HG02571 (cell line): ENCODE measurements at regions not wholly inside any gene's neighbourhood (a gene's known extent, or its start where the extent isn't known, plus 50 kb on each side); places are given as distances from the start of the nearest gene placed in this dataset.

Source experiments
- ATAC-seq: cut with Tn5 transposase; IDR thresholded peaks from one replicate; pipeline ENCODE4 v1.9.1; 2021; ENCODE audit warnings: mild to moderate bottlenecking, moderate library complexity; ENCODE audit not compliant: unreplicated experiment

DNA sequence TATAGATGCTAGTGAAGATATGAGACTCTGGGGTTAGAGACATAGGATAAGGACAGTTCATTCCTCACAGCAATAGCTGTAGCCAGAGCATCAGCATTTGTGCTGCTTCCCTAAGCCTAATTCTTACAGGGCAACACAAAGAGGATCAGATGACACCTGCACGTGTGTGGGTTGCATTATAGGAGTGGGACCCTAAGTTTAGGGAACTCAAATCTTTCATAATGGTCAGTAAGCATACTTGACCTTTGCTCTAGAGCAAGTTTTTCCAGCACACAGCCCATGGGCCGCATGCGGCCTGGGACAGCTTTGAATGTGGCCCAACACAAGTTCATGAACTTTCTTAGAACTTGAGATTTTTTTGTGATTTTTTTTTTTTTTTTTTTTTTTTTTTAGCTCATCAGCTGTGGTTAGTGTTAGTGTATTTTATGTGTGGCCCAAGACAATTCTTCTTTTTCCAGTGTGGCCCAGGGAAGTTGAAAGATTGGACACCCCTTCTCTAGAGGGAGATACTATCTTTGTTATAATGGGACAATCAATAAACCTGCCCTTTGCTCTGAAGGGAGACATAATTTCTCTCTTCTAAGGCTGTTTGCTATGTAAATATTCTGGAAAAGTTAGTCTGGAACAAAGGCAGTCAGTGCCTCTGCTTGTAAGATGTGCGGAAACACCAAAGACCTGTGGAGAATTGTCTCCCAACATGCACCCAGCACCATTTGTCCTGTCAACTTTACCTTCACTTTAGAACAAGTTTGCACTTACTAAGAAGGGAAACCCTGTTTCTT, 650.2 kb downstream of the ZNF674 start:
- ATAC-seq: no peak

DNA sequence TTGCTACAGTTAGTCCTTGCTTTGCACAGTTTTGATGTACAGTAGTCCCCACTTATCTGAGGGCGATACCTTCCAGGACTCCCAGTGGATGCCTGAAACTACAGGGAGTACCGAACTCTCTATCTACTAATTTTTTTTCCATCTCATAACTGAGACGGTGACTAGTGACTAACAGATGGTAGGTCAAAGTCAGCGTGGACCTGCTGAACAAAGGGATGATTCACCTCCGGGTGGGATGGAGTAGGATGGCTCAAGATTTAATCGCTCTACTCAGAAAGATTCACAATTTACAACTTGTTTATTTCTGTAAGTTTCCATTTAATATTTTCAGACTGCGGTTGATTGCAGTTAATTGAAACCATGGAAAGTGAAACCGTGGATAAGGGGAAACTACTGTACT, 655.8 kb downstream of the ZNF674 start:
- no peak for ATAC-seq

DNA sequence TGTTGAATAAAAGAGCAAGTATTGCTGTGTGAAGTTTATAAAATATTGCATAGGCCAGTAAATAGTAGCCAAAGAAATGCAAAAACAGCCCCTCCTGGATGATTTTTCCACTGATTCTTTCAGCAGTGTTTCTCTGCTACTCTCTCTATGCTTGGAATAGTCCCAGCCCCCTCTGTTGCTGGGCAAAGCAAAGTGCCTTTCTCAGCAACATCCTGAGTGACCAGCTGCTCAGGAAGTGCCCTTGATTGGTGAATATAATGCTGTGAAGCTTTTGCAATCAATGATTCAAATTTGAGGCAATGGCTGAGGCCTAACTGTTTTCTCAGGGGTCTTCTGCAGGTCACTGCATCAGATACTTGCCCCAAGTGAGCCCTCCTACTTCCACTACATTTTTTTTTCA, 656.7 kb downstream of the ZNF674 start:
- no peak for ATAC-seq

DNA sequence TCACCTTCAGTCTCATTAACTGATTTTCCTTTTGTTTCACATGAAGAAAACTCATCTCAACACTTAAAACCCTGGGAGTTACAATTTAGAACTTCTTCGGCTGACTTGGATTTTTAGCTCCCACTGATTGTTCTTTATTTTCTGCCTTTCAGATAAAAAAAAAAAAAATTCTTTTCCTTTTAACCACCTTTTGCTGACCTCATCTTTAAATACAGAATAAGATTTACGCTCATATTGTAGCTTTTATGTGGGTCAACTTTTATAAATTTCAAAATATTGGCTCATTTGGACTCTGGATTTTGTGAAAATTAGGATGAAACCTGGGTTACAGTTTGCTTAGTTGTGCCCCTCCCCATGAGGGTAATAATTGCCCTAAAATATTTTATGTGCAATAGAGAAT, 659.3 kb downstream of the ZNF674 start:
- no peak for ATAC-seq

DNA sequence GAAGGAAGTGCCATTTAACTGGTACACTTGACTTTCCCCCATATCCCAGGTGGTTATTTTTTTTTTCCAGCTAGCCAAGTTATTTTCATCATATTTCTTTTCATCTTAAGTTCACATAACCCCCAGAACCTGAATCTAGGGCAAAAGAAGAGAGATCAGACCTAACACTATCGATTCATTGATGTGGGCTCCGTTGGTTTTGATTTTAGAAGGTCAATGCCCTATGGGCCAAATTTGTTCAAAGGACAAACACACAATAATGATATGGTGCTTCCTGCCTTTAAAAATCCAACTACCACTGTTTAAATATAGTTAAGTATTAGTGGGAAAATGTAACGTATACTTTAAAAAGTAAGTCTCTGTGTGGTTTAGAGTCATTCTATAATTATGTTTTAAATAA, 665.7 kb downstream of the ZNF674 start:
- no peak for ATAC-seq

DNA sequence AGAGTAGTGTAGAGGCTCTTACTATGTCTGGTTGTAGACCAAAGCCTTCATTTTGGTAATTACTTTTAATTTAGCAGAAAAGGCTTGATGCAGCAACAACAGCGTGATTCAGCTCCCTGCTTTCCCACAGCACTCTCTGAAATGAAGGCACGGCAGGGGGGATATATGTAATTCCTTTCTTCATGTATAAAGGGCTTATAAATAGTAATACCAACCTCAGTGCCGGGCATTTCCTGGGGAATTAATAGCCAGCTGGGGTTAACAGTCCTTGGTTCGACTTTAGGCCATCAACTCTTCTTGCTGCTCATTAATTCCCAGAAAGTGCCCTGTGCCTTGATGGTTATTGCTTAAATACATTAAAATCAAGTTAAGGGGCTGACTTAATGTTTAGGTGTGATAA, 669.0 kb downstream of the ZNF674 start:
- no peak for ATAC-seq

DNA sequence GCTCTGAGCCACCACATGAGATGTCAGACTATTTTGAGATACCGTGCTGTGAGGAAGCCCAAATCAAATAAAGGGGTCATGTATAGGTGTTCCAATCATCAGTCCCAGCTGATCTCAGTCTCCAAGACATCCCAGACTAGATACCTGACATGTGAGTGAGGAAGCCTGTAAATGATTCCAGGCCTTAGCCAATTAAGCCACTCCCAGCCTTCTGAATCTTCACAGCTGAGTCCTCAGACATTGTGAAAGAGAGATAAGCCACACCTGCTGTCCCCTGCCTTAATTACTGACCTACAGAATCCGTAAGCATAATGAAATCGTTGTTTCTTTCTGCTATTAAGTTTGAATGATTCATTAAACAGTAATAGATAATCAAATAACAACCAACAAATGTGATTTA, 671.4 kb downstream of the ZNF674 start:
- no peak for ATAC-seq

DNA sequence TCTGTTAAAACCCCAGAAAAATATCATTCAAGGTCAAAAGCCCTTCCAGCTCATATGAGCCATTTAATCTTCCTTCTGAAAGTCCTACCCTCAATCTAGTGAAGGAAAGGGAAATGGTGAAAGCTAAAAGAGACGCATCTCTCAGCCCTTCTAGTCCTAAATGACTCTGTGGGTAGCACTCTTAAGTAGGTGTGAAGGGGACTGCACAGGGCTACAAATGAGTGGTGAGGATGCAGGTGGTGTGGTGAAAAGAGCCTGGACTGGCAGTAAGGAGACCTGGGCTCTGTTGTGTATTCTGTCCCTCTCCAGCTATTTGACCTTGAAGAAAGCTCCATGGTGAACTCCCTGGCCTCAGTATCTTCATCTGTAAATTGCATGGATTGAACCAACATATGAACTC, 671.8 kb upstream of the DIPK2B start:
- no peak for ATAC-seq

DNA sequence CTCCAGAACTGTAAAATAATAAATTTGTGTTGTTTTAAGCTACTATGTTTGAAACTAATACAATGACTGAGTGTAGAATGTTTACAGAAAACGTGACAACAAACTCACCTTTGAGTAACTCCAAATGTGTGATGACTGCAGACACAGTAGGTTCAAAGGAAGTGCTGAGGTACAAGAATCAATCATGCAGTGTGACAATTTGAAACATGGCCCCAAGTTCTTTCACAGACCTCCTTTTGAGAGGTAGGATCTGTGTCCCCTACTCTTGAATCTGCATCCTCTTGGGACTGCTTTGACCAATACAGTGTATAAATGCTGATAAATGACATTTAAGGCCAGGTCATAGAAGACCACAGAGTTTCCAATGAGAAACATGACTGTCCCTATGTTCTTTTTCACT, 667.7 kb upstream of the DIPK2B start:
- ATAC-seq: no peak

DNA sequence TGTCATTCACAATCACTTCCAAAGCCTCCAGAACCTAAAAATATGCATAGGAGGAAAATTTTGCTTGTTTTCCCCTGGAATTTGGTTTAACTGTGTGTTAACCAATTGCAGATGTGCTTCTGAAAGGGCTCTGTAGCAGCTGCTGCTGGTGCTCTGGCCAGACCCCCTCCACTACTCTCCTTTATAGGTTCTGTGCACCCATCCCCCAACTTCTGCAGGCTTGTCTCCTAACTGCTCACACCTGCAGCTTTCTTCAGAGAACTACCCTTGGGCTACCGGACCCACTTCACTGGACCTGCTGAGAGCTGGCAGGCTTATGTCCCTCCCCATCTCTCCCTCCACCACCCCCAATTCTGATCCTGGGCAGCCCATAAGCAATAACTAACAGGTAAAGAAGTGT, 662.1 kb upstream of the DIPK2B start:
- no peak for ATAC-seq

DNA sequence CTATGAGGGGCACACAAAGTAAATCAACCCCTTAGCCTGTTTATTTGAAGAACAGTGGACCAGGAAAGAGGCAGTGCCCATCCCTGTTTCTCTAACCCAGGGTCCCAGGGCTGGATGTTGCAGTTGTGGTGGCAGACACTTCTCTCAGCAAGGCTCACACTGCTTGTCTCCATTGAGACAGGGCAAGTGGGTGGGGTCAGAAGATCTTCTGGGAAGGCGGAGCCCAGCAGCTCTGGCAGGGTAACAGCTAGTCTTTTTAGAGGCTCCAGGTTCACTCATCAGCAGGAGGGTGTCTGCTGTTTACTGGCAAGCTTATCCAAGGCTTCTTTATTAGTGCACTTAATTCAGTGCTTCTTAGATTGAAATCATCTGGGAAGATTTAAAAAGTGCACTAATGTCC, 659.8 kb upstream of the DIPK2B start:
- ATAC-seq: no peak

DNA sequence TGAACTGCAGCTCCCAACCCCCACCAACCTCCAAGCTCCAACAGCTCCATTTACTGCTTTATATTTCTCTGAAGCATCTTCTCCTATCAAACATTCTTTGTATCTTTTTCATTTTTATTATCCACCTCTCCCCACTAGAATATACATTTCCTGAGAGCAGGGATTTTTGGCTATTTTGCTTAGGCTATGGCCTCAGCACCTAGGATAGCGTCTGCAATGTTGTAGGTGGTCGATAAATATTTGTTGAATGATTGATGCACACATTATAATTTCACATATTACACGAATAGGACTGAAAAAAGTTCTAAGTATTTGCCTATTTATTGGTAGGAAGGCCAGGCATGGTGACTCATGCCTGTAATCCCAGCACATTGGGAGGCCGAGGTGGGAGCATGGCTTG, 658.7 kb upstream of the DIPK2B start:
- ATAC-seq: no peak

DNA sequence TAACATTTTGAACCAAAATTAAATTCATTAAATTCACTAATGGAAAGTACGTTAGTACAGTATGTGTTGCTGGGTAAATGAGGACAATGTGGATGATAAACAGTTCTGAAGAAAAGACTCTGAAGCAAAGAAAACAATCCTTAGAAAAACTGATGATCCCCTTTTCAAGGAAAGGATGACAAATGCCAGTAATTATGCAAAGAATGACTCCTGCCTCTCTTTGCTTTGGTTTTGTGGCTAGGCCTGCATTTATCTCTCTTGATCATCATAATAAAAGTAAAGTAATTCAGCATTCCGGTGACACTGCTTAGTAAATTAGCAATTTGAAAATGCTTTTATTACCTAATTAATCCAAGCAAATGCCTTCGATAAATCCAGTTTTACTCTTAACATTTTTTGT, 652.2 kb upstream of the DIPK2B start:
- no peak for ATAC-seq

DNA sequence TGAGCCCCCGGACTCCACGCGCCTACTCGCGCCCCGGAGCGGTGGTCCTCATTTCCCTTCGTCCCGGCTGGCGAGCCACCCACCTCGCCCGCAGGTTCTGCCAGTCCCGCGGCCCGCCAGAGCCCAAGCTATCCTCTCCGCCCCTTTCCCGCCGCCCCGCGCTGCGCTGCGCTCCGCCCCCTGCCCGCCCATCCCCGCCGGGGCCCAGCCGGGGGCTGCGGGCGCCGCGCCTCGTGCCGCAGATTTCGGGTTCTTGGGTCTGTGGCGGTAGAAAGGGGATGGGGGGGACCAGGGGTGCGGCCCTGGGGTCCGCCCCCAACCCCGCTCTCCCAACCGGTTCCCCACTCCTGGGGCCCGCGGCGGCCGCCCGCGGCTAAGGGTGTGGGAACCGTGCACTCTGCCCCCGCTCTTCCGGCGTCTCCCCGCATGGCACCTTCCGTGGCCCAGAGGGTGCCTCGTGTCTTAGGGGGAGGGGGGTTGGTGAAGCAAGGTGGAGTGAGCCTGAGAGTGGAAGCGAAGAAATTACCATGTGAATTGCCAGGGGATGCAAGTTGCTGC, 650.8 kb upstream of the DIPK2B start:
- ATAC-seq: no peak

DNA sequence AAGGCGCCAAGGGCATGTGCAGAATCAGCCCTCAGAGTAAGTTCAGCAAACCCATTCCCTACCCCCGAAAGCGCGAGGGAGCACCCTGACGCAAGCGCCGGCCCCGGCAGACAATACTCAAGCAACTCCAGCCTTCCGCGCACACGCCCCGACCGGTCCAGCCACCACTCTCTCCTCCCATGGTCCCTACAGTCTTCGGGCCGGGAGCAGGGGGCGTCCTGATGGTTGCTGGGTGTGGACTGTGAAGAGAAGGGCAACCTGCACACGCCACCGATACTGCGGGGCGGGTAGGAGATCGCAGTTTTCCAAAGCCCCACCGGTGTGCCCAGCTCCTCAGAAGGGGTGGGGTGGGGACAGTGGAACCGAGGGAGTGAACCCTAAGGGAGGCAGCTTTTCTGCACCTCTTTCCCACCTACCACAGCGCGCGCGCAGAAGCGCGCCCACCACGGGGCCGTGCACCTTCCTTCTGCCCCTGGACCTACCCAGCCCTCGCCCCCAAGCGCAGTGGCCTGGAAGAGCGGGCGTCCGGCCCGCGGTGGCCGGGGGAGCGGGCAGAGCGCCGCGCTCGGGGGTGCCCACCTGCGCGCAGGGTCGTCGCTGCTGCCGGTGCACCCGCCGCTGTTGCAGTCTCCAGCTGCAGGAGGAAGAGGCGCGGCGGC, 650.2 kb upstream of the DIPK2B start:
- ATAC-seq: no peak

DNA sequence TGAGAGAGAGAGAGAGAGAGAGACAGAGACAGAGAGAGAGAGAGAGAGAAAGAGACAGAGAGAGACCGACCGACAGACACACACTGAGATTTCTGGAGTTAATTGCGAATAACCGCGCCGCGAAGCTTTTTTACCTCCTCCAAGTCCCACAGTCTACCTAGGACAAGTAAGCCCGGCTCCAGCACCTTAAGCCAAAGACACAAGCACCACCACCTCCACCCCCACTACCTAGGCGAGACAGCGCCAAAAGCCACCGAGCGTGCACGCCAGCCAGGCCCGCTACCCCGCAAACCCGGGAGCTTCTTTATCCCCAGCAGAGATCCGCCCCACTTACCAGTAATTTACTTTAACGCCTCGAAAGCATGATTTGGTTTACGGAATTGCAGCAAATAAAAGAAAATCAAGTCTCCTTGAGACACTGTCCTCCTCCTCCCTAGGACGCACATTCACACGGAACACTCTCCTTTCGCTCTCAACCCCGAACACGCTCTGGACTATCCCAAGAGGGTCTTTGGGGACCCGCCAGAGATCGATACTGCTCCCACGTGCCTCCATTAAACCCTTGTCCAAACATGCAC, 649.6 kb upstream of the DIPK2B start:
- no peak for ATAC-seq

DNA sequence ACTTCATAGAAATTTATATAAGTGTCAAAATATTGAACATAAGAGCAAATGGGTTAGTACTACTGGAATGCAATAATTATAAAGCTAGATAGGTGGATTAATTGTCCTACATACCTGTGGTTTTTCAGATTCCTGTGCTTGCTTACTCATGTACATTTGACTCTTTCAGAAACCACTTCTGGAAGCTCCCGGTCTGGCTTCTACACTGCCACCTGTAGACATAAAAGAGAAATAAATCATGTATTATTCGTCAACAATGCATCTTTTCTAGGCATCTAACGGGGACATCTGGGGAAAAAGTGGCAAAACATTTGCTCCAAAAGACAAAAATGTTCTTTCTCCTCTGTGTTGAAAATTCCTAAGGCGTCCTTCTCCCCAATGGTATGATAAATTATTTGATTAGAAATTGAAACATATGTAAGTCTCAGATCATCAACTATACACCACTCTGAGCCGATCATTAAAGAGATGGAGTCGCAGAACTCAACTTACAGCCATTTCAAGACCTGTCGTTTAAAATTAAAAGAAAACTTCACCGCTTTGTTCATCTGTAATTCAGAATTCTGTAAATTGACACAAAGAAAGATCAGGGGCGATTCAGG, 648.7 kb upstream of the DIPK2B start:
- no peak for ATAC-seq

DNA sequence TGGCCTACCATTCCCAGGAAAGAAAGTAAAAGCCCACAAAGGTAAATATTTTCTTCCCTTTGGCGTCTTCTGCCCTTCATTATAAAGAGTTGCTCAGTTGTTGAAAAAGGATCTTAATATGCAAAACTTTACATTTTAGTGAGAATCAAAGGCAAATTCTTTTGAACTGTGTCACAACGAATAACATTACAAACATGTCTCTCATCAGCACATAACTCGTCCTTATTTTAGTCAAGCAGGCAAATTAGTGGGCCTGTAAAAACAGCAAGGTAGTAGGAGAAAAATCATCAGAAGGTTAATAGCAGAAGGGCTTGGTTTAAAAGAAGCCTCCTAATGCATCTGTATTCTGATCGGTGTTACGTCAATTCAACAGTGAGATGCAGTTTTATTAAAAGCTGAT, 647.3 kb upstream of the DIPK2B start:
- no peak for ATAC-seq

DNA sequence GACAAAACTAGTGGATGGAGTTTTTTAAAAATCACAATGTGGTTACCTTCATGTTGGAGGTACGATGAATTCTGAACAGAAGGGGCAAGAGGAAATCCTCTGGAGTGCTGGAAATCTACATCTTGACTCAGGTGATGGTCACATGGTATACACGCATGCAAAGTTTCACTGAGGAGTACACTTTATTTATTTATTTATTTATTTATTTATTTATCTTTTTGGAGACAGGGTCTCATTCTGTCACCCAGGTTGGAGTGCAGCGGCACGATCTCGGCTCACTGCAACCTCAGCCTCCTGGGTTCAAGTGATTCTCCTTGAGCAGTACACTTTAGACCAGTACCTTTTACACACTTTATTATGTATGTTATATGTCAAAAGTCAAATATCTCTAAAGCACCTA, 645.7 kb upstream of the DIPK2B start:
- no peak for ATAC-seq

DNA sequence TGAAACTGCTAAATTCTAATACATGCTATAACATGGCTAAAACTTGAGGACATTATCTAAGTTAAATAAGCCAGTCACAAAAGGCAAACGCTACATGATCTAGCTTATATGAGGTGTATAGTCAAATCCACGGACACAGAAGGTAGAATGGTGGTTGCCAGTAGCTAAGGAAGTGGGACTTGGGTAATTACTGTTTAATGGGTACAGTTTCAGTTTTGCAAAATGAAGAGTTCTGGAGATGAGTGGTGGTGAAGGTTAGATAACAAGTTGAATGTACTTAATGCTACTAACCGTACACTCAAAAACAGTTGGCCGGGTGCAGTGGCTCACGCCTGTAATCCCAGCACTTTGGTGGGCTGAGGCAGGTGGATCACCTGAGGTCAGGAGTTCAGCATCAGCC, 644.5 kb upstream of the DIPK2B start:
- no peak for ATAC-seq

DNA sequence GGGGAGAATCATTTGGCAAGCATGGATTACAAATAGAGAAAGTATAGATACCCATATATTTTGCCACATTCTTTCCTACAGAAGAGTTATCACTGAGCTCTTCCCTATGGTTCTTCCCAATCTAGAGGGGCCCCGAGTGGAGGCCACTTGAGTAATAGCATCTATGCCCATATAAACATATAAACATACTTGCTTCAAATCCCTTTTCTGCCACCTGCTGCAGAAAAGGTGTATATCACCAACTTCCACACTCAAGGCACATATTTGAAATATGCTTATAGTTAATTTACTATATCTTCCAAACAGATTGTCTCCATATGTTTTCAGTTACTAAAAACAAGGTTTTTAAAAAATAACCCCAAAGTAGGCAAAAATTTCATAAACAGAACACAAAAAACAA, 642.8 kb upstream of the DIPK2B start:
- ATAC-seq: no peak

DNA sequence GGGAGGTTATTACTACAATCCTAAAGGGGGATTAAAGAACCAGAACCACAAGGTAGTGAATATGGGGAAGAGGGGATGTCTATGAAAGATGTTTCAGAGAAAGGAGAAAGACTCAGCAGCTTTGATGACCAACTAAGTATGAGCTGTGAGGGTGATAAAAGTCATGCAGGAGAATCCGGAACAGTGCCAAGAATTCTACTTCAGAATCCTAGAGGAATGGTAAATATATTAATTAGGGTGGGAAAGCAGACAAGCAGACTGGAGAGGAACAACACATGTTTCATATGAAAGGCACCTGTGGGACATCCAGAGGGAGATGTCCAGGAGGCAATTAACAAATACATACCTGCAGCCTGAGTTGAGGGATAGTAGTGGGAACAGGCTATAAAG, 642.2 kb upstream of the DIPK2B start:
- no peak for ATAC-seq
